ENCODE measurements at regions not wholly inside any gene's neighbourhood (a gene's known extent, or its start where the extent isn't known, plus 50 kb on each side); places are given as distances from the start of the nearest gene placed in this dataset.

- no peak for TF ChIP-seq CTCF (IDR thresholded peaks at IDR 0.05; ENCODE audit: low read length)
- TF ChIP-seq EZH2 (IDR thresholded peaks at IDR 0.05; ENCODE audit: borderline replicate concordance, low read length): no peak
Measured at GRCh38 chr3:154480033-154480432, 50.0 kb upstream of the GPR149 start.

Data from OCI-LY1 (cell line).